HG03460 (cell line): ENCODE measurements at regions not wholly inside any gene's neighbourhood (a gene's known extent, or its start where the extent isn't known, plus 50 kb on each side); places are given as distances from the start of the nearest gene placed in this dataset.

Source experiments
- ATAC-seq: cut with Tn5 transposase; IDR thresholded peaks from one replicate; pipeline ENCODE4 v1.9.1; 2021; ENCODE audit not compliant: unreplicated experiment

- ATAC-seq: no peak
Measured at GRCh38 chr5:143761663-143762062, 50.3 kb upstream of the HMHB1 start.

- ATAC-seq: no peak
Measured at GRCh38 chr5:143760755-143761154, 51.2 kb upstream of the HMHB1 start.

GRCh38 chr5:143760131-143760505 is 51.8 kb upstream of the HMHB1 start:
- no peak for ATAC-seq

- ATAC-seq: no peak
Measured at GRCh38 chr5:143759396-143760130, 52.4 kb upstream of the HMHB1 start.

- no peak for ATAC-seq
Measured at GRCh38 chr5:143758750-143759149, 53.2 kb upstream of the HMHB1 start.

- ATAC-seq: no peak
Measured at GRCh38 chr5:143758015-143758414, 53.9 kb upstream of the HMHB1 start.

GRCh38 chr5:143757116-143757515 is 54.8 kb upstream of the HMHB1 start:
- no peak for ATAC-seq

- no peak for ATAC-seq
Measured at GRCh38 chr5:143755966-143756365, 56.0 kb upstream of the HMHB1 start.

GRCh38 chr5:143752165-143752850 is 59.7 kb upstream of the HMHB1 start:
- ATAC-seq: no peak

- ATAC-seq: no peak
Measured at GRCh38 chr5:143751342-143751741, 60.6 kb upstream of the HMHB1 start.

- ATAC-seq: no peak
Measured at GRCh38 chr5:143749581-143750205, 62.3 kb upstream of the HMHB1 start.

GRCh38 chr5:143748516-143748915 is 63.4 kb upstream of the HMHB1 start:
- ATAC-seq: no peak

GRCh38 chr5:143742951-143743350 is 69.0 kb upstream of the HMHB1 start:
- ATAC-seq: no peak

GRCh38 chr5:143741421-143741820 is 70.5 kb upstream of the HMHB1 start:
- no peak for ATAC-seq

- ATAC-seq: no peak
Measured at GRCh38 chr5:143740956-143741355, 71.0 kb upstream of the HMHB1 start.

- no peak for ATAC-seq
Measured at GRCh38 chr5:143739746-143740145, 72.2 kb upstream of the HMHB1 start.

- no peak for ATAC-seq
Measured at GRCh38 chr5:143738417-143739401, 73.3 kb upstream of the HMHB1 start.

GRCh38 chr5:143737062-143737461 is 74.9 kb upstream of the HMHB1 start:
- ATAC-seq: no peak

- ATAC-seq: no peak
Measured at GRCh38 chr5:143734456-143734780, 77.5 kb upstream of the HMHB1 start.

- no peak for ATAC-seq
Measured at GRCh38 chr5:143733665-143734455, 78.1 kb upstream of the HMHB1 start.
